Large intestine (tissue), 3 donors: ENCODE measurements at regions not wholly inside any gene's neighbourhood (a gene's known extent, or its start where the extent isn't known, plus 50 kb on each side); places are given as distances from the start of the nearest gene placed in this dataset.

Experiments
- DNase-seq, 2 donors: peaks; one replicate each; pipeline versions ENCODE4 v3.0.0 to v3.0.0-alpha.2; 2013
- H3K27ac ChIP-seq: one replicate; pipeline ENCODE4 v1.5.1; 2013; ENCODE audit warnings: low read length
- H3K27me3 ChIP-seq: 2 replicates; pipeline ENCODE4 v1.6.1; 2013; ENCODE audit warnings: low read length; ENCODE audit not compliant: control insufficient read depth, insufficient read depth
- H3K36me3 ChIP-seq: 2 replicates; pipeline ENCODE4 v1.6.1; 2013; ENCODE audit warnings: low read length; ENCODE audit not compliant: control insufficient read depth, insufficient read depth
- H3K4me1 ChIP-seq: one replicate; pipeline ENCODE4 v1.6.1; 2013; ENCODE audit warnings: low read length; ENCODE audit not compliant: control insufficient read depth, insufficient read depth
- H3K4me3 ChIP-seq: one replicate; pipeline ENCODE4 v1.5.1; 2013; ENCODE audit warnings: low read length
- H3K9me3 ChIP-seq: one replicate; pipeline ENCODE4 v1.6.1; 2013; ENCODE audit warnings: mild to moderate bottlenecking, low read depth, low read length, moderate library complexity; ENCODE audit not compliant: control insufficient read depth
- WGBS: methylation state at CpG from one replicate; pipeline ENCODE4 v1.1.5; 2013; ENCODE audit warnings: low lambda C conversion rate; ENCODE audit not compliant: insufficient coverage; 5-methylcytosine and 5-hydroxymethylcytosine counted together

GRCh38 chr7:50962962-50963374, 180.3 kb upstream of the GRB10 start:
- Histone ChIP-seq H3K9me3 (peaks cover 5% of the 10 kb centered on the region), H3K4me3 (no peak overlapping the region), H3K27me3 (no peaks in the 10 kb centered on the region), H3K36me3 (no peaks in the 10 kb centered on the region), H3K4me1 (no peaks in the 10 kb centered on the region), H3K27ac (no peak overlapping the region)
- WGBS, result no CpG with 5 or more reads among the region's 4 CpGs
- peak; percentile 20 to 59 for DNase-seq

GRCh38 chr7:50962281-50962883, 179.7 kb upstream of the GRB10 start:
- no peaks in the 10 kb centered on the region for H3K27me3 ChIP-seq
- H3K4me1 ChIP-seq, result no peaks in the 10 kb centered on the region
- no peaks in the 10 kb centered on the region for H3K36me3 ChIP-seq
- no peak overlapping the region for H3K4me3 ChIP-seq
- no peak for DNase-seq
- H3K9me3 ChIP-seq, result peaks cover 6% of the 10 kb centered on the region
- no CpG with 5 or more reads among the region's 10 CpGs for WGBS
- H3K27ac ChIP-seq, result no peak overlapping the region

- no peak for DNase-seq
- Histone ChIP-seq H3K4me1 (no peaks in the 10 kb centered on the region), H3K4me3 (no peak overlapping the region), H3K36me3 (no peaks in the 10 kb centered on the region), H3K9me3 (peaks cover 3% of the 10 kb centered on the region), H3K27me3 (no peaks in the 10 kb centered on the region), H3K27ac (no peak overlapping the region)
- WGBS, result no CpG with 5 or more reads among the region's 14 CpGs
These were observed 178.1 kb upstream of the GRB10 start for GRCh38 chr7:50960621-50961310.

GRCh38 chr7:50959991-50960390, 177.3 kb upstream of the GRB10 start:
- Histone ChIP-seq H3K27me3 (no peaks in the 10 kb centered on the region), H3K4me1 (no peaks in the 10 kb centered on the region), H3K36me3 (no peaks in the 10 kb centered on the region), H3K27ac (no peak overlapping the region), H3K9me3 (peaks cover 3% of the 10 kb centered on the region), H3K4me3 (no peak overlapping the region)
- WGBS, result no CpG with 5 or more reads among the region's 1 CpG
- no peak for DNase-seq

- no peak for DNase-seq
- Histone ChIP-seq H3K4me3 (no peak overlapping the region), H3K36me3 (no peaks in the 10 kb centered on the region), H3K9me3 (peaks cover 3% of the 10 kb centered on the region), H3K4me1 (no peaks in the 10 kb centered on the region), H3K27me3 (no peaks in the 10 kb centered on the region), H3K27ac (no peak overlapping the region)
- 100% methylated on average over 2 of the region's 4 CpGs for WGBS
These were observed 176.9 kb upstream of the GRB10 start for GRCh38 chr7:50959560-50959959.

GRCh38 chr7:50957855-50958254, 175.2 kb upstream of the GRB10 start:
- no peaks in the 10 kb centered on the region for H3K27me3 ChIP-seq
- no peak overlapping the region for H3K27ac ChIP-seq
- H3K4me3 ChIP-seq, result no peak overlapping the region
- no CpG with 5 or more reads among the region's 3 CpGs for WGBS
- no peaks in the 10 kb centered on the region for H3K36me3 ChIP-seq
- no peak for DNase-seq
- H3K4me1 ChIP-seq, result no peaks in the 10 kb centered on the region
- peaks cover 3% of the 10 kb centered on the region for H3K9me3 ChIP-seq

GRCh38 chr7:50957431-50957830, 174.7 kb upstream of the GRB10 start:
- Histone ChIP-seq H3K27me3 (no peaks in the 10 kb centered on the region), H3K27ac (no peak overlapping the region), H3K4me3 (no peak overlapping the region), H3K9me3 (peaks cover 3% of the 10 kb centered on the region), H3K36me3 (no peaks in the 10 kb centered on the region), H3K4me1 (no peaks in the 10 kb centered on the region)
- peak in 1 of 2 donors; percentile 35 for DNase-seq
- 0% methylated on average over 2 of the region's 6 CpGs for WGBS

- H3K36me3 ChIP-seq, result no peaks in the 10 kb centered on the region
- 93% methylated on average over 4 of the region's 8 CpGs for WGBS
These were observed 173.9 kb upstream of the GRB10 start for GRCh38 chr7:50956522-50957155.

GRCh38 chr7:50954716-50955115, 172.0 kb upstream of the GRB10 start:
- H3K36me3 ChIP-seq, result no peaks in the 10 kb centered on the region
- H3K4me1 ChIP-seq, result no peaks in the 10 kb centered on the region
- DNase-seq, result no peak
- no peak overlapping the region for H3K27ac ChIP-seq
- peaks cover 3% of the 10 kb centered on the region for H3K9me3 ChIP-seq
- no peak overlapping the region for H3K4me3 ChIP-seq
- H3K27me3 ChIP-seq, result no peaks in the 10 kb centered on the region
- whole genome bisulfite sequencing, result no CpG with 5 or more reads among the region's 5 CpGs

More at GRCh38 chr7:50956522-50957155, 173.9 kb upstream of the GRB10 start:
- H3K27ac ChIP-seq, result no peak overlapping the region
- no peak for DNase-seq
- no peaks in the 10 kb centered on the region for H3K4me1 ChIP-seq
- no peaks in the 10 kb centered on the region for H3K27me3 ChIP-seq
- H3K9me3 ChIP-seq, result peaks cover 3% of the 10 kb centered on the region
- H3K4me3 ChIP-seq, result no peak overlapping the region

GRCh38 chr7:50954245-50954644, 171.5 kb upstream of the GRB10 start:
- Histone ChIP-seq H3K4me3 (no peak overlapping the region), H3K9me3 (peaks cover 3% of the 10 kb centered on the region), H3K27me3 (no peaks in the 10 kb centered on the region), H3K27ac (no peak overlapping the region), H3K4me1 (no peaks in the 10 kb centered on the region), H3K36me3 (no peaks in the 10 kb centered on the region)
- DNase-seq, result no peak
- no CpG with 5 or more reads among the region's 4 CpGs for WGBS
